GM23338 (cell line): ENCODE measurements at regions not wholly inside any gene's neighbourhood (a gene's known extent, or its start where the extent isn't known, plus 50 kb on each side); places are given as distances from the start of the nearest gene placed in this dataset.

Experiments
- ATAC-seq: fragments of 200-7000 bp; cut with Tn5 transposase; 3 replicates; pipeline ENCODE4 v1.9.1; 2020
- DNase-seq: peaks from one replicate; pipeline ENCODE4 v3.0.0-alpha.2; 2015; ENCODE audit warnings: low spot score
- H2AFZ ChIP-seq: fragments of 200-600 bp; sonication (generic); 2 replicates; pipeline ENCODE4 v1.8.0; 2016; ENCODE audit warnings: antibody characterized with exemption, mild to moderate bottlenecking, moderate library complexity
- H3F3A ChIP-seq: fragments of 200-600 bp; sonication (generic); replicated peaks from 2 replicates; pipeline ENCODE4 v1.8.0; 2017; ENCODE audit warnings: antibody characterized with exemption, mixed run types, low read depth
- H3K27ac ChIP-seq: fragments of 200-600 bp; sonication (generic); 2 replicates; pipeline ENCODE4 v1.6.1; 2016; ENCODE audit warnings: low read depth
- H3K27me3 ChIP-seq: fragments of 200-600 bp; sonication (generic); 2 replicates; pipeline ENCODE4 v1.8.0; 2016; ENCODE audit warnings: mild to moderate bottlenecking, mixed run types, moderate library complexity; ENCODE audit not compliant: insufficient read depth
- H3K36me3 ChIP-seq: fragments of 200-600 bp; sonication (generic); 2 replicates; pipeline ENCODE4 v1.8.0; 2016; ENCODE audit warnings: mild to moderate bottlenecking; ENCODE audit not compliant: insufficient read depth
- H3K4me1 ChIP-seq: fragments of 200-600 bp; sonication (generic); 2 replicates; pipeline ENCODE4 v1.8.0; 2016; ENCODE audit warnings: mild to moderate bottlenecking, moderate library complexity; ENCODE audit not compliant: insufficient read depth
- H3K4me2 ChIP-seq: fragments of 200-600 bp; sonication (generic); 2 replicates; pipeline ENCODE4 v1.7.1; 2017; ENCODE audit warnings: mixed run types
- H3K4me3 ChIP-seq: fragments of 200-600 bp; sonication (generic); 2 replicates; pipeline ENCODE4 v1.6.1; 2016; ENCODE audit warnings: mixed run types
- H3K79me2 ChIP-seq: fragments of 200-600 bp; sonication (generic); replicated peaks from 2 replicates; pipeline ENCODE4 v1.8.0; 2017; ENCODE audit warnings: mild to moderate bottlenecking; ENCODE audit not compliant: insufficient read depth
- H3K9me2 ChIP-seq: fragments of 200-600 bp; sonication (generic); 2 replicates; pipeline ENCODE4 v1.8.0; 2017; ENCODE audit not compliant: insufficient read depth
- H4K20me1 ChIP-seq: fragments of 200-600 bp; sonication (generic); replicated peaks from 2 replicates; pipeline ENCODE4 v1.8.0; 2017; ENCODE audit warnings: mild to moderate bottlenecking; ENCODE audit not compliant: insufficient read depth
- H3K27ac Mint-ChIP-seq: 2 replicates; pipeline ENCODE4 v1.8.0; 2020; ENCODE audit warnings: inconsistent platforms, mild to moderate bottlenecking, moderate library complexity, mixed read lengths
- H3K27me3 Mint-ChIP-seq: 3 replicates; pipeline ENCODE4 v1.8.0; 2022; ENCODE audit warnings: low read depth, mild to moderate bottlenecking, moderate library complexity, mixed read lengths, inconsistent platforms; ENCODE audit not compliant: insufficient read depth, poor library complexity
- H3K36me3 Mint-ChIP-seq: 3 replicates; pipeline ENCODE4 v1.8.0; 2021; ENCODE audit warnings: low read depth, mild to moderate bottlenecking, inconsistent platforms, moderate library complexity, mixed read lengths
- H3K4me1 Mint-ChIP-seq: 3 replicates; pipeline ENCODE4 v1.8.0; 2020; ENCODE audit warnings: mild to moderate bottlenecking, inconsistent platforms, mixed read lengths
- H3K4me3 Mint-ChIP-seq: 3 replicates; pipeline ENCODE4 v1.8.0; 2021; ENCODE audit warnings: moderate library complexity, mild to moderate bottlenecking, inconsistent platforms, mixed read lengths
- H3K9me3 Mint-ChIP-seq: 3 replicates; pipeline ENCODE4 v1.8.0; 2020; ENCODE audit warnings: moderate library complexity, mild to moderate bottlenecking, inconsistent platforms, mixed read lengths
- CTCF ChIP-seq, 2 experiments: fragments of 200-600 bp in 1 of 2; sonication (generic) in 1 of 2; conservative IDR thresholded peaks; 2 replicates each; pipeline versions ENCODE4 v1.5.1 to v1.6.1; 2016 to 2017; ENCODE audit warnings: antibody characterized with exemption in 2 of 2, low read depth in 2 of 2, mild to moderate bottlenecking in 2 of 2, moderate library complexity in 1 of 2
- ETS1 ChIP-seq: IDR thresholded peaks from 2 replicates; pipeline ENCODE4 v1.6.1; 2016; ENCODE audit warnings: antibody characterized with exemption
- EZH2 ChIP-seq: fragments of 200-600 bp; sonication (generic); IDR thresholded peaks from one replicate; pipeline ENCODE4 v1.8.0; 2017; ENCODE audit warnings: antibody characterized with exemption, mild to moderate bottlenecking, low read depth; ENCODE audit not compliant: unreplicated experiment
- EZH2phosphoT487 ChIP-seq: fragments of 200-600 bp; sonication (generic); IDR thresholded peaks from one replicate; pipeline ENCODE4 v1.8.1; 2018; ENCODE audit warnings: antibody characterized with exemption; ENCODE audit not compliant: unreplicated experiment
- JUNB ChIP-seq: IDR thresholded peaks from one replicate; pipeline ENCODE4 v1.6.1; 2016; ENCODE audit warnings: antibody characterized with exemption; ENCODE audit not compliant: unreplicated experiment
- NANOG ChIP-seq: IDR thresholded peaks from 2 replicates; pipeline ENCODE4 v1.6.1; 2016; ENCODE audit warnings: antibody characterized with exemption, borderline replicate concordance
- POLR2AphosphoS5 ChIP-seq: IDR thresholded peaks from 2 replicates; pipeline ENCODE4 v1.6.1; 2016; ENCODE audit warnings: antibody characterized with exemption, low read depth
- REST ChIP-seq: IDR thresholded peaks from one replicate; pipeline ENCODE4 v1.6.1; 2018; ENCODE audit warnings: antibody characterized with exemption; ENCODE audit not compliant: unreplicated experiment
- STAT1 ChIP-seq: IDR thresholded peaks from one replicate; pipeline ENCODE4 v1.6.1; 2016; ENCODE audit warnings: antibody characterized with exemption; ENCODE audit not compliant: unreplicated experiment
- ZNF331 ChIP-seq: fragments of 250-450 bp; sonication (Bioruptor Pico); IDR thresholded peaks from 2 replicates; pipeline ENCODE4 v1.5.0; 2020; ENCODE audit warnings: low read depth, mild to moderate bottlenecking, moderate library complexity
- ZNF462 ChIP-seq: fragments of 250-450 bp; sonication (Bioruptor Pico); IDR thresholded peaks from 2 replicates; pipeline ENCODE4 v1.5.0; 2020; ENCODE audit warnings: mild to moderate bottlenecking, moderate library complexity

- TF ChIP-seq EZH2, result no peak
- no peak for TF ChIP-seq JUNB
These were observed 228.5 kb upstream of the KDM5D start (continued) for GRCh38 chrY:19973012-19973411.

- H3K4me2 ChIP-seq, result no peak overlapping the region
- Mint-ChIP-seq H3K27me3 (peaks cover 4% of the 10 kb centered on the region), H3K9me3 (peaks cover 70% of the 10 kb centered on the region), H3K36me3 (peaks cover 3% of the 10 kb centered on the region; the same call in 2 of the 3 replicates), H3K4me1 (no peaks in the 10 kb centered on the region), H3K27ac (no peak overlapping the region), H3K4me3 (no peak overlapping the region)
- TF ChIP-seq CTCF (conservative IDR thresholded peaks at IDR 0.05; ENCODE audit: low read depth in 2 of 2) (no peak), JUNB (no peak), ZNF331 (no peak), EZH2 (no peak), REST (no peak), STAT1 (no peak), POLR2AphosphoS5 (no peak), ETS1 (no peak), NANOG (no peak), ZNF462 (CRISPR knock-in tag) (no peak), EZH2phosphoT487 (no peak)
- H3K27me3 ChIP-seq, result no peaks in the 10 kb centered on the region
- no peaks in the 10 kb centered on the region for H3F3A ChIP-seq
- no peak overlapping the region for H3K27ac ChIP-seq
- no peaks in the 10 kb centered on the region for H4K20me1 ChIP-seq
- no peak overlapping the region for H3K4me3 ChIP-seq
- no peaks in the 10 kb centered on the region for H3K4me1 ChIP-seq
- H3K36me3 ChIP-seq, result no peaks in the 10 kb centered on the region
- ATAC-seq, result no peak
- H3K9me2 ChIP-seq, result no peaks in the 10 kb centered on the region
- H2AFZ ChIP-seq, result no peak overlapping the region
- no peaks in the 10 kb centered on the region for H3K79me2 ChIP-seq
- no peak for DNase-seq
These were observed 203.2 kb upstream of the KDM5D start for GRCh38 chrY:19947702-19948101.
